CD4-positive, alpha-beta T cell treated with Interleukin-15 for 4 hours (primary cell): ENCODE measurements at regions not wholly inside any gene's neighbourhood (a gene's known extent, or its start where the extent isn't known, plus 50 kb on each side); places are given as distances from the start of the nearest gene placed in this dataset.

Experiments used
- DNase-seq: peaks from one replicate; pipeline ENCODE4 v3.0.0-alpha.2; 2020; ENCODE audit warnings: low spot score

GRCh38 chr22:49076300-49077035 is 751.2 kb downstream of the BRD1 start:
- DNase-seq, result no peak

- DNase-seq, result no peak
Measured at GRCh38 chr22:49075150-49075549, 752.5 kb downstream of the BRD1 start.

GRCh38 chr22:49073873-49074417 is 753.7 kb downstream of the BRD1 start:
- DNase-seq, result no peak

GRCh38 chr22:49072996-49073645 is 754.6 kb downstream of the BRD1 start:
- no peak for DNase-seq

GRCh38 chr22:49070501-49070900 is 757.2 kb downstream of the BRD1 start:
- no peak for DNase-seq

- no peak for DNase-seq
Measured at GRCh38 chr22:49068861-49069500, 758.7 kb downstream of the BRD1 start.

GRCh38 chr22:49067504-49067903 is 760.2 kb downstream of the BRD1 start:
- no peak for DNase-seq

GRCh38 chr22:49066619-49067018 is 761.1 kb downstream of the BRD1 start:
- no peak for DNase-seq

- no peak for DNase-seq
Measured at GRCh38 chr22:49064836-49065235, 762.8 kb downstream of the BRD1 start.

- DNase-seq, result no peak
Measured at GRCh38 chr22:49063545-49063890, 764.2 kb downstream of the BRD1 start.

GRCh38 chr22:49062802-49063544 is 764.7 kb downstream of the BRD1 start:
- no peak for DNase-seq

- DNase-seq, result no peak
Measured at GRCh38 chr22:49062155-49062801, 765.4 kb downstream of the BRD1 start.

GRCh38 chr22:49057910-49058309 is 769.8 kb downstream of the BRD1 start:
- no peak for DNase-seq

- DNase-seq, result no peak
Measured at GRCh38 chr22:49056301-49056700, 771.4 kb downstream of the BRD1 start.

GRCh38 chr22:49055406-49055805 is 772.3 kb downstream of the BRD1 start:
- DNase-seq, result no peak

- no peak for DNase-seq
Measured at GRCh38 chr22:49053578-49053977, 774.1 kb downstream of the BRD1 start.

GRCh38 chr22:49052560-49052959 is 775.1 kb downstream of the BRD1 start:
- no peak for DNase-seq

- peak; percentile 20 for DNase-seq
Measured at GRCh38 chr22:49052023-49052538, 775.6 kb downstream of the BRD1 start.

- DNase-seq, result no peak
Measured at GRCh38 chr22:49051491-49052022, 776.1 kb downstream of the BRD1 start.

- no peak for DNase-seq
Measured at GRCh38 chr22:49049691-49050090, 778.0 kb downstream of the BRD1 start.

GRCh38 chr22:49048591-49048990 is 779.1 kb downstream of the BRD1 start:
- no peak for DNase-seq
